GM19035 (cell line): ENCODE measurements at regions not wholly inside any gene's neighbourhood (a gene's known extent, or its start where the extent isn't known, plus 50 kb on each side); places are given as distances from the start of the nearest gene placed in this dataset.
"Not testable (repeated sequence)": the region's sequence is repeated elsewhere in the genome, so short reads cannot be mapped to it uniquely, and the experiment has no call there.

ENCODE experiments used
- ATAC-seq: cut with Tn5 transposase; IDR thresholded peaks from one replicate; pipeline ENCODE4 v1.9.1; 2021; ENCODE audit not compliant: unreplicated experiment

GRCh38 chr9:103611950-103612349 lies 482.2 kb upstream of the SMC2 start:
- ATAC-seq = not testable (repeated sequence)

GRCh38 chr9:103615994-103616393 lies 478.1 kb upstream of the SMC2 start:
- no peak for ATAC-seq

- ATAC-seq = no peak
These were observed 477.1 kb upstream of the SMC2 start for GRCh38 chr9:103617046-103617445.

- no peak for ATAC-seq
These were observed 468.8 kb upstream of the SMC2 start for GRCh38 chr9:103625161-103625804.

GRCh38 chr9:103627731-103628130 lies 466.4 kb upstream of the SMC2 start:
- no peak for ATAC-seq

- ATAC-seq = no peak
These were observed 445.0 kb upstream of the SMC2 start for GRCh38 chr9:103649086-103649485.

- ATAC-seq = no peak
These were observed 436.0 kb upstream of the SMC2 start for GRCh38 chr9:103658156-103658555.

GRCh38 chr9:103660830-103661229 lies 433.3 kb upstream of the SMC2 start:
- ATAC-seq = no peak

- no peak for ATAC-seq
These were observed 432.4 kb upstream of the SMC2 start for GRCh38 chr9:103661663-103662062.

GRCh38 chr9:103669296-103669695 lies 424.8 kb upstream of the SMC2 start:
- no peak for ATAC-seq

- ATAC-seq = no peak
These were observed 419.8 kb upstream of the SMC2 start for GRCh38 chr9:103674271-103674670.

GRCh38 chr9:103680581-103680980 lies 413.5 kb upstream of the SMC2 start:
- no peak for ATAC-seq

GRCh38 chr9:103681435-103681834 lies 412.7 kb upstream of the SMC2 start:
- no peak for ATAC-seq

GRCh38 chr9:103700195-103700962 lies 393.7 kb upstream of the SMC2 start:
- ATAC-seq = no peak

GRCh38 chr9:103702572-103702971 lies 391.5 kb upstream of the SMC2 start:
- ATAC-seq = no peak

- ATAC-seq = no peak
These were observed 386.9 kb upstream of the SMC2 start for GRCh38 chr9:103707181-103707580.

- no peak for ATAC-seq
These were observed 384.7 kb upstream of the SMC2 start for GRCh38 chr9:103709366-103709765.

GRCh38 chr9:103713631-103714030 lies 380.5 kb upstream of the SMC2 start:
- no peak for ATAC-seq

GRCh38 chr9:103714992-103715391 lies 379.1 kb upstream of the SMC2 start:
- no peak for ATAC-seq

- no peak for ATAC-seq
These were observed 373.1 kb upstream of the SMC2 start for GRCh38 chr9:103721056-103721455.

- ATAC-seq = no peak
These were observed 363.2 kb upstream of the SMC2 start for GRCh38 chr9:103730866-103731265.

GRCh38 chr9:103731541-103731940 lies 362.6 kb upstream of the SMC2 start:
- ATAC-seq = no peak

GRCh38 chr9:103734471-103734870 lies 359.6 kb upstream of the SMC2 start:
- no peak for ATAC-seq
